HG03565 (cell line): ENCODE measurements at regions not wholly inside any gene's neighbourhood (a gene's known extent, or its start where the extent isn't known, plus 50 kb on each side); places are given as distances from the start of the nearest gene placed in this dataset.

ENCODE experiments used
- ATAC-seq: cut with Tn5 transposase; IDR thresholded peaks from one replicate; pipeline ENCODE4 v1.9.1; 2021; ENCODE audit warnings: mild to moderate bottlenecking, moderate library complexity; ENCODE audit not compliant: unreplicated experiment

GRCh38 chr12:43120150-43120549, 431.9 kb downstream of the ADAMTS20 start:
- no peak for ATAC-seq

GRCh38 chr12:43118881-43119280, 433.1 kb downstream of the ADAMTS20 start:
- ATAC-seq = no peak

- no peak for ATAC-seq
Observed at GRCh38 chr12:43118234-43118633, 433.8 kb downstream of the ADAMTS20 start.

- no peak for ATAC-seq
Observed at GRCh38 chr12:43117226-43117930, 434.6 kb downstream of the ADAMTS20 start.

DNA sequence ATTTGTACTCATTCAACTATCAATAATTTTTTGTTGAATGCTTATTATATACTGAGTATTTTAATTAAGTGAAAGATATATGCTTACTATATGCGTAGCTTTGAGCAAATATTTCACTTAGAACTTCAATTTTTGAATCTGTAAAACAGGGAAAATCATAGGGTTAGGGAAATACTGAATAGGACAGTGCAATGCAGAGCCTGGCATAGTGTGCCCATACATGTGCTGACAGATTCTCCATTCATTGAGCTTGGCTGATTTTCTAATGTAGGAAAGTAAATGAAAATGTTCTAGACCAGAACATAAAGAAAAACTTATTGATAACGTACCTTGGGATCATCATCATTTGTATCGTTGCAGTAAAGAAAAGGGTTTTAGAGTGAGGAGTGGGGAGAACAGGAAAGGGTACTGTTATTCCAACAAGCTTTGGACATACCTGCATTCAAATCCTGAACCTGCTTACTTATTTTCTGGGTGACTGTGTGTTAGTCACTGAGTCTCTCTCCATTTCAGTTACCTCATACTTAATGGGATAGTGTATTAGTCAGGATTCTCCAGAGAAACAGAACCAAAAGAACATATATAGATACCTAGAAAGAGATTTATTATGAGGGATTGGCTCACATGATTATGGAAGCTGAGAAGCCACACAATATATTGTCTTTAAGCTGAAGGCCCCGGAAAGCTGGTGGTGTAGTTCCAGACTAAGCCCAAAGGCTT, 436.4 kb downstream of the ADAMTS20 start:
- ATAC-seq = no peak

GRCh38 chr12:43114316-43114715, 437.7 kb downstream of the ADAMTS20 start:
- ATAC-seq = no peak

DNA sequence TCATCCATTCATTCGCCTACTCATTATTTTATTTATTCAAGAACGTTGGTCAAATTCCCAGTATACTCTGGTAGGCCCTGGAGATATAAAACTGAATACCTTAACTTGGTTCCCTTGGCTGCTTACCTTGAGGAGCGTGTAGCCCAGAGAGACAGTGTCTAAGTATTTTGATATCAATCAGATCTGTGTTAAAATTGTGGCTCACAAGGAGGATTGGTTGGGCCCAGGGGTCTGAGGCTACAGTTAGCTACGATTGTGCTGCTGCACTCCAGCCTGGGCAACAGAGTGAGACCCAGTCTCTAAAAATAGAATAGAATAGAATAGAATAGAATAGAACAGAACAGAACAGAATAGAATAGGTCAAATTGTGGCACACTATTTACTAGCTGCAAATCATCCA, 438.4 kb downstream of the ADAMTS20 start:
- no peak for ATAC-seq

- ATAC-seq = no peak
Observed at GRCh38 chr12:43113135-43113534, 438.9 kb downstream of the ADAMTS20 start.

DNA sequence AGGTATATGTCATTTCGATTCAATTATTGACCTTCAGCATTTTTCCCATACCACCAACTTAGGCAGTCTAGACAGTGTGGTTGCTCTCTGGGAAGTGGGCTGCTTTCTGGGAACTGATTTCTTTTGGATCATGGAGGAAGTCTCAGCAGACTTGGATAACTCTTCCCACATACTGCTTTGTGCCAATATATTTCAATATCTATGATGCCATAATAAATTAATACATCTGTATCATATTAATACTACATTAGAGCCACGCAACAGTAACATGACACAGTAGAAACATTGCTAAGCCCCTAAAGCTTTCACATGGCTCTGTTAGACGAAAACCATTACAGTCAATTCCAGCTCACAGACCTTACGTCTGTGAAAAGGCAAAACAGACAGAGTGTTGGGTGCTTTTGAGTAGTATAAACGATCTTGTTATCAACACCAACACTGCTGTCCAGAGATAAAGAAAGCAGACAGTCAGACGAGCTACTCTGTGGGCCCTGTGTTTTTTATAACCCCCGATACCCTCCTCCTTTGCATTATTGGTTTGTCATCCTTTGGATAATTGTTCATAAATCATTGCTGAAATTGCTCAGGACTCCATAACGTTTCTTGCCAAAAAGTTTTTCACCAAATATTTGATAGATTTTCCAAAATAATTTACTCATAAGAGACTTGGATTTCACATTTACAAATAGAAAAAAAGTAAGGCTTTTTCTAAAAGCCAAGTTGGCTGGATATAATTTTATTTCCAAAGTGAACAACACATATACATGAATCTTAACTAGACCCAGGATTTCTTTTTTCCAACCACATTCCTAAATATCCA, 439.7 kb downstream of the ADAMTS20 start:
- ATAC-seq = no peak

DNA sequence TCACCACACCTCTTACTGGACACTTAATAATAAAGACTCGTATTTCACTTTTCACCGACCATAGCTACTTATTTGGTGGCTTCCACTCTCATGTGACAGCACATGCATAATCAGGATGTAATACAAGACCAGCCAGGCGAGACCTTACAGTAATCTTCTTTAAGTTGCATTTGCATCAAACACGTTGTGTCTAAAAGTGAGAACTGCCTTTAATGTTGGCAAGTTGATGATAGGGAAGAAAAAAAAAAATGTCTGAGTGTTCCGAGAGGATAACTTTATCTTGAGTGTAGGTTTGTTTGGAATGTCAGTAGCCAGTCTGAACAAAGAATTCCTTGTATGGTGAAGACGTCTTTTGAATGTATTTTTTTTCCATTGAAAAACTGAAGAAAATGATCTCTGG, 440.4 kb downstream of the ADAMTS20 start:
- no peak for ATAC-seq

DNA sequence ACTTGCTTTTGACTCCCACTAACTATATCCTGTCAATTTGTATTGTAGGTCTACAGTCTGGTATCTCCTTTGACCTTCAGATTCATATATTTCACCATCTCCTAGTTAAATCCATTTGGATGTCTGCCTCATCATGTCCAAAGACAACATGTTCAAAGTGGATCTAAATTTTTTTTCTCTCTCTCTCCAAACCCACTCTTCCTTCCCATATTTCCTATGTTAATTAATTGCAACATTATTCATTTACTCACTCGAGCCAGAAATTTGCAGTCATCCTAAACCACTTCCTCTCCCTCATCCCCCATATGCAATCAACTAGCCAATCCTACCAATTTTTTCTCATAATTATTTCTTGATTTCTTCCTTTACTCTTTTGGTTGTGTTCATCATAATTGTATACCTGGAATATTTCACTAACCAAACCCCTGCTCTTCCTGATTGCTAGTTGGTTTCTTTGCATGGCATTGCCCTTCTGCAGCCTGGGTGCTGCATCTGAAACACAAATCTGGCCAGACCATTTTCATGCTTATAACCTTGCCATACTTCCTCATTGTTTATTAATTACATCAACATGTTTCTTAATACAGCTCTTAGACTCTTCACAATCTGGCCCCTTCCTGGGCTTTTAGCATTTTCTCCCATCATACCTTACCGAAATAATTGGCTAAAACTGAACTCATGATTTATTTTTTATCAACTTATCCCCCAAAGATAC, 442.2 kb downstream of the ADAMTS20 start:
- ATAC-seq = no peak

DNA sequence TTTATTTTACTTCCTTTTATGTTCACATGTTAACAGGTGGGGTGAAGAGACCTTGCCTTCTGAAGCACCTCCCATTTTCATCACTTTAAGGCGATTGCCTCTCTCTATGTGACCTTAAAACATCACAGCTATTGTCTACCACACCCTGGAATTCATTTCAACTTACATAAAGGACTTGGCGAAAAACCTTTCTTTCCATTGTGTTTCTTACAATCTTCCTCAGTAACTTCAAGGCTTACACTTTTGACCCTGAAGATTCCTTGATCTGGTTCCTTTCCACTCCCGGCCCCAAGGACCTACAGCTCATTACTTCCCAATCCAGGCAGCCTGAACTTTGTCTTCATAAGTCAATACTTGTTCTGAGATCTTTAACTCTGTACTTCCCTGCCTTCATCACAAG, 443.3 kb downstream of the ADAMTS20 start:
- ATAC-seq = no peak

DNA sequence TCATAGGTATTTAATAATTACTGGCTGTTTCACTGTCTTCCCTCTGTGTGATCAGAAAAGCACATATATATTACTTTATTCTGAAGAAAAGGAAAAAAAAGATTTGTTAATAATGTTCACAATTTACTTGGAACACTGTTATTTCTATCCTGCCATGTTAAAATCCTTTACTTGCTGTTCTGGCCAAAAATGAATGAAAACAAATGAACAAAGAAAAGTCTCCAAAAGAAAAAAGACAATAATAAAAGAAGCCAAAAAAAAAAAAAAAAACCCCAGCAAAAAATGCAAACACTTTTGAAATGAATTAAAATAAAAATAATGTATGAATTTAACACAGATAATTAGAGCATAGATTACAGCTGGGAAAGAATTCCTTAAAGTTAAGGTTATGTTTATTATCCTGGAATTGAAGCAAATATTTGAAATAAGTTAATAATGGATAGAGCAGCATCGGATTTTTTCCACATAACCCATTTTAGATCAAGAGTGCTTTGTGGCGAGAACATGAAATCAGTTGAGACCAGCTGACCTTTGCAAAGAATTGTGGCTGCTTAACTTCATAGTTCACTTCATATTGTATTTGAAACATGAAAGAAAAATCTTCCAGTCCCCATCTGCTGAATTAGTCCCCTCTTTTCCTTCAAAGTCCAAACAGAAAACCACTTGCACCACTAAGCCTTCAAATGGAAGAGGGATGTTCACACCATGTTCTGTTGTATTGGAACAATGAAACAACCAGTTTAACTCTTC, 444.8 kb downstream of the ADAMTS20 start:
- no peak for ATAC-seq

GRCh38 chr12:43106355-43106754, 445.6 kb downstream of the ADAMTS20 start:
- ATAC-seq = no peak

DNA sequence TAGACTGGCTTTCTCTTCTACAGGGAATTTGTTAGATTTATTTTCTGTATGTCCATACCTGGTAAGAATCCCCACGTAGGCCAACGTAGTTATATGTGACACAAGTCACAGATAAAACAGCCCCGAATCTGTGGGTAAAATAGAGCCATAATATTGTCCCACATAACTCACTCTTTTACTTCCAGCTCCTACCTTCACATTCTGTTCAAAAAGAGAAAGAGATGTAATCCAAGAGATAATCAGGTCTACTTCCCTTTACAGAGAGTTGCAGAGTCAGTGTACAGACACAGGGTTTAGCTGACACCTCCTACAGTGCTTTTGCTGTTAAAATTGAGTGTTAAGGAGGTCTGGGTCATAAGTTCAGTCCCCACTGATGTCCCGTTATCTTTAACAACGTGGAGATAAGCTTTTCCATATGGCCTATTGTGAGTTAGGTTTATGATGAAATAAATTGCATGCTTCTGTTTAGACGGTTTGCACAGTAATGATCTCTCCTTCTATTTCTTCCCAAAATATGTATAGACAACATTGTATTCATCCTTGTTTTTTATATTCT, 446.5 kb downstream of the ADAMTS20 start:
- no peak for ATAC-seq

GRCh38 chr12:43104494-43104893, 447.5 kb downstream of the ADAMTS20 start:
- no peak for ATAC-seq

DNA sequence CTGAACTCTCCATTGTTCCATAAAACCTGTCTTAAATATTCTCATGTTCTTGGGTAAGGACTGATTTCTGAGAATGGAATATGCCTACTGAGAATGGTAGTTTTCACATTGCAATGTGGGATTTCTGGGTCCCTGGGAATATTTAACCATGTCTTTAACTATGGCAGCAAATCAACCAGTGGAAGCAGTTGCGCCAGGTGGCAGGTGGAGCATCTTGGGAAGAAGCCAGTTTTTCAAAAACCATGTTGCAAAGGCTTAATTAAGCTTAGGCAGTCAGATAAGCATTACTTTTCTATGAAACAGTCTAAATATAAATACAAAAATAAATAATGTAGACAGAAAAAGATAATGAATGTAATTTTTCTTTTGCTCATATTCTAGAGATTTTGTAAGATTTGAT, 448.1 kb downstream of the ADAMTS20 start:
- ATAC-seq = no peak

DNA sequence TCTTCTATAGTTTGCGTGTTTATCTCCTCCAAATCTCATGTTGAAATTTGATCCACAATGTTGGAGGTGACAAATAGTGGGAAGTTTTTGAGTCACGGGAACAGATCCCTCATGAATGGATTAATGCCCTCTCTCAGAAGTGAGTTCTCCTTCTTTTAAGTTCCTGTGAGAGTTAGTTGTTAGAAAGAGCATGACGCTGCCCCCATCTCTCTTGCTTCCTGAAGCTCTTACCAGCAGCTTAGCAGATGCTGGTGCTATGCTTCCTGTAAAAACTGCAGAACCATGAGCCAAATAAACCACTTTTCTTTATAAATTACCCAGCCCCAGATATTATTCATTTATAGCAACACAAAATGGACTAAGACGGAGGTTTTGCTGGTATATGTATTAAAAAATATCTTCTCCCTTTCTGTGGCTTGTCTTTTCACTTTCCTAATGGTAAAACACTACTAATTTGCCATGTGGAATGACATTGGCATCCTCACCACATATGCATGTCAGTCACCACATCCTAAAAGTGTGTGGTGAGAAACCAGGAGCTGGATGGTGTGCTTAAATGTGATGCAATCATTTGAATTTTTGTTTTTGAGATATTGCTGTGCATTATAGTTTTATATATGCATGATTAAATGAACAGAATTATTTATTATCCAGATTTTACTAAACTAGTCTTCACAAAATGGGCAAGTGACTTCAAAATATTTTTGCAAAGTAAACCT, 449.3 kb downstream of the ADAMTS20 start:
- no peak for ATAC-seq

DNA sequence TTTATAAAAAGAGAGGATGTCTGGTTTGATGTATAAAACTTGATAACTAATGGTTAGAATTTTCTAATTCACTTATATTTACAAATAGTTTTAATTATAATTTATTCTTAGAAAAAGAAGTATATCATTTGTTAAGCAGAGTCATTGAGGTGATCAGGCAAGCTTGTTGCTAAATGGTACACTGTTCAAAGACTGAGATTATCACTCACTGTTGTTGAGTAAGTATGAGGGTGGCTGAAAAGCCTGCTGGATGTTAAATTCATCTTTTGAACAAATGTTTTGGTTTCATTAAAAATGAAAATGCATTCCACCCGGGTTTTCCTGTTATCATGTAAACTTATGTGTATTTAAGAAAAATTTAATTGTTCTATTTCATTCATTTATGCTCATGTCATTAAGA, 451.8 kb downstream of the ADAMTS20 start:
- ATAC-seq = no peak
